Nephron progenitor cell (in vitro differentiated cells): ENCODE measurements at regions not wholly inside any gene's neighbourhood (a gene's known extent, or its start where the extent isn't known, plus 50 kb on each side); places are given as distances from the start of the nearest gene placed in this dataset.

Experiments used
- DNase-seq: peaks from one replicate; pipeline ENCODE4 v3.0.0; 2021
- H3K27ac Mint-ChIP-seq: 2 replicates; pipeline ENCODE4 v1.8.0; 2021; ENCODE audit warnings: mild to moderate bottlenecking, moderate library complexity, mixed read lengths
- H3K27me3 Mint-ChIP-seq: 2 replicates; pipeline ENCODE4 v1.8.0; 2021; ENCODE audit warnings: mild to moderate bottlenecking, low read depth, mixed read lengths; ENCODE audit not compliant: poor library complexity
- H3K36me3 Mint-ChIP-seq: 2 replicates; pipeline ENCODE4 v1.8.0; 2021; ENCODE audit warnings: low read depth, mixed read lengths
- H3K4me1 Mint-ChIP-seq: 2 replicates; pipeline ENCODE4 v1.8.0; 2021; ENCODE audit warnings: mixed read lengths
- H3K4me3 Mint-ChIP-seq: 2 replicates; pipeline ENCODE4 v1.8.0; 2021; ENCODE audit warnings: mild to moderate bottlenecking, moderate library complexity, mixed read lengths
- H3K9me3 Mint-ChIP-seq: 2 replicates; pipeline ENCODE4 v1.8.0; 2021; ENCODE audit warnings: mild to moderate bottlenecking, moderate library complexity, mixed read lengths
- CTCF ChIP-seq: fragments of 200-600 bp; sonication (generic); IDR thresholded peaks from 2 replicates; pipeline ENCODE4 v1.5.0; 2021; ENCODE audit warnings: antibody characterized with exemption

DNA sequence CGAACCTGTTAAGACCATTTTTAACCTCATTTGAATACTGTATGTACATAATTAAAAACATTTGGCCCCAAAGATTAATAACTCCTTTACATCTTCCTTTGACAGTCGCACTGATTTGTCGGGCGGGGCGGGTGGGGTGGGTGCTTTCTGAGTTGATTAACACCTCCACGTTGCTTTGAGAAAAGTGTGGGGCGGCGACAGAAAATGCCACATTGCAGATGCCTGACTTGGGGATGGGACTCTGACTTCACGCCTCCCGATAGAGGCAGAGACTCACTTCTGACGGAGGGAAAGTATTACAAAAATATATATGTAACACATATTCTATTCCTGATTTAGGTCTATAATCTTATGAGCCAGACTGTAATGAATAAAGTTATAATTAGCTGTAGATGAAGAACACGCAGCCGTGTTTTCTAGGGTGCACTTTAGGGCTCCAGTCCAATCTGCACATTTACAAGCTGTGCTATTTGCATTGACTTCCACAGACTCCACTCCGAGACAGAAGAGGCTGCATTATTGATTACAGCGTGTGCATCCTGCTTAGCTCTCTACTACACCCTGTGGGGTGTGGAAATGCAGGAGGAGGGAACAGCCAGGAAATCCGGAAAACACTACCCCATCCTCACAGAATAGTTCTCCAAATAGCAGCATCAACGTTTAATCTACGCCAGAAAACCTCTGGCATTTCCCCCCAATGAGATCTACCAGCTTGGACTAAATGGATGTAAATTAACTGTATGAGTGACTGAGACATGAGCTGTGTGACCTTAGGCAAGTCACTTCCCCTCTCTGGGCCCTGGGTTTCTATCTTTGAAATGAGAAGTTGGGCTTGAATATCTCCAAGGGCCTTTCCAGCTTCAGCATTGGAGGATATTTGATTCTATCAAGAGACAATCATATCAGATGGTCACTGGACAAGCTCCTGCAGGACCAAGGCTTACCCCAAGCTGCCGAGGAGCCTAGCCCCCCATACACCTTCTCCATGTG lies 308.0 kb downstream of the RRAGC start:
- no peak overlapping the region for H3K27ac Mint-ChIP-seq
- H3K4me3 Mint-ChIP-seq: no peak overlapping the region
- H3K27me3 Mint-ChIP-seq: peaks cover 31% of the 10 kb centered on the region
- peaks cover 45% of the 10 kb centered on the region for H3K4me1 Mint-ChIP-seq
- H3K9me3 Mint-ChIP-seq: no peaks in the 10 kb centered on the region
- no peaks in the 10 kb centered on the region for H3K36me3 Mint-ChIP-seq
- DNase-seq: no peak
- TF ChIP-seq CTCF: no peak

DNA sequence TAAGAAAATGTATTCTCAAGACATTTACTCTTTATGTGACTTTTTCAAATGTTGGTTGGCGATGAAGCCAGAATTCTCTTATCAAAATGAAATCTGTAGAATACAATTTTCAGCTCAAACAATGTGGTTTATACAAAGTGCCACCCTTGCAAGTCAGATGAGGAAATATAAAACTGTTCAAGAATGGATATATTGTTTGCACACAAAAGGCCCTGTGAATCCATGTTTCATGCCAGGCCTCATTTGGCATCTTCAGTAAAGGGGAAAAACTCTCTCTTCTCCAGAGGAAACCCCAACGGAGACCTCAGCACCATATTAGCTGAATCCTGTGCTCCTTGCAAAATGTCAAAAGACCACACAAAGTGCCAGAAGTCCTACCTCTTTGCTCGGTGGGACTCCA lies 310.4 kb downstream of the RRAGC start:
- no peak overlapping the region for H3K4me3 Mint-ChIP-seq
- H3K27me3 Mint-ChIP-seq: peaks cover 26% of the 10 kb centered on the region
- H3K9me3 Mint-ChIP-seq: no peaks in the 10 kb centered on the region

DNA sequence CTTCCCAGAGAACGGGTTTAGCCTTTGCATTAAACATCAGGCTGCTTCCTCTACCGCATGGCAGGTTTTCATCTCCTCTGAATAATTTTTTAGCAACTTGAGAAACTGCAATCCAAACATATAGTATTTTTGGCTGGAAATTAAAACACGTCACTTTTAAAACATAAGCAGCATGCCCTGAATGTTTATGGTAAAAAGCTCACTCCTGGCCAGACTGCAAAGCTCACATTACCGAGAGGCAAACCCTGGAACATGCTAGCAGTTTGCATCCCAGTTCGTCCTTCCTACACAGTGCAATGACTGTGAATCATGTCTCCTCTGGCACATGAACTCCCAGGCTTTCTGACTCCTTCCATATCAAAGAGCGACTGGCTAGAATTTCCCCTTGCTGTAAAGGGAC lies 312.3 kb downstream of the RRAGC start:
- no peak for DNase-seq

More for the DNA sequence above, 310.4 kb downstream of the RRAGC start:
- Mint-ChIP-seq H3K27ac (no peak overlapping the region), H3K36me3 (no peaks in the 10 kb centered on the region), H3K4me1 (peaks cover 35% of the 10 kb centered on the region)
- no peak for DNase-seq
- no peak for TF ChIP-seq CTCF

GRCh38 chr1:38546636-38547035 lies 312.9 kb downstream of the RRAGC start:
- no peak overlapping the region for H3K27ac Mint-ChIP-seq
- peaks cover 3% of the 10 kb centered on the region for H3K9me3 Mint-ChIP-seq
- no peak for DNase-seq
- H3K4me3 Mint-ChIP-seq: no peak overlapping the region
- peaks cover 21% of the 10 kb centered on the region for H3K4me1 Mint-ChIP-seq
- H3K27me3 Mint-ChIP-seq: peaks cover 25% of the 10 kb centered on the region
- H3K36me3 Mint-ChIP-seq: no peaks in the 10 kb centered on the region
- no peak for TF ChIP-seq CTCF

More for the DNA sequence above, 312.3 kb downstream of the RRAGC start:
- Mint-ChIP-seq H3K27ac (no peak overlapping the region), H3K4me1 (peaks cover 20% of the 10 kb centered on the region), H3K9me3 (peaks cover 3% of the 10 kb centered on the region), H3K4me3 (no peak overlapping the region), H3K27me3 (peaks cover 25% of the 10 kb centered on the region), H3K36me3 (no peaks in the 10 kb centered on the region)
- TF ChIP-seq CTCF: no peak

DNA sequence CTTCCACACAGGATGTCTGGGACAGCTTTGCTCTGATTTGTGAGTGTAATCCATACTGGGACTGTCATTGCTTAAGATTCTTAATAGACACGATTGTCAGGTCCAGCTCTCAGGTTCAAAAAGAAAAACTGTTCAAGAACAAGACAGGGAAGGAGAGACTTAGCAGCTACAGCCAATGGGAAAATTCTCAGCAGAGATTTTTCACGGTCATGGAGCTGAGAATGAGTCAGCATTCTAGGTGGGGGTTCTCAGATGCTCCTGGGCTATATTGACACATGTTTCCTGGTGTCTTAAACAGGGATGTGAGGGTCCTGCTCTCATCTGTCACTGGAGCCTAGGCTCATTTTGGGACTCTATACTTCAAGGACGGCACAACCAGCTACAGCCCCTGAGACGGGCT lies 318.3 kb downstream of the RRAGC start:
- no peak for DNase-seq
- Mint-ChIP-seq H3K9me3 (peaks cover 3% of the 10 kb centered on the region), H3K36me3 (no peaks in the 10 kb centered on the region), H3K4me3 (no peak overlapping the region), H3K27ac (no peak overlapping the region), H3K4me1 (peaks cover 31% of the 10 kb centered on the region), H3K27me3 (peaks cover 11% of the 10 kb centered on the region)
- TF ChIP-seq CTCF: no peak
